ENCODE measurements at regions not wholly inside any gene's neighbourhood (a gene's known extent, or its start where the extent isn't known, plus 50 kb on each side); places are given as distances from the start of the nearest gene placed in this dataset.
"Not testable (repeated sequence)": the region's sequence is repeated elsewhere in the genome, so short reads cannot be mapped to it uniquely, and the experiment has no call there.

- H3K27me3 ChIP-seq (ENCODE audit: control insufficient read depth, low read length) = no peaks in the 10 kb centered on the region
- no peak for TF ChIP-seq EZH2phosphoT487 (IDR thresholded peaks at IDR 0.05; ENCODE audit: borderline replicate concordance, low read length)
- H3K9me2 ChIP-seq (replicated peaks; ENCODE audit: control insufficient read depth, low read length) = no peaks in the 10 kb centered on the region
- H3K9me3 ChIP-seq (ENCODE audit: control insufficient read depth, insufficient read depth, low read length) = no peaks in the 10 kb centered on the region
- no peak overlapping the region for H3K4me2 ChIP-seq (ENCODE audit: low read length)
- no peaks in the 10 kb centered on the region for H3K79me2 ChIP-seq (ENCODE audit: control insufficient read depth, low read length)
- H3K27ac ChIP-seq (ENCODE audit: low read depth, low read length) = no peak overlapping the region
- H3K4me3 ChIP-seq (ENCODE audit: low read length) = no peak overlapping the region
- no peaks in the 10 kb centered on the region for H3K4me1 ChIP-seq (ENCODE audit: control insufficient read depth, low read length)
- H3F3A ChIP-seq (ENCODE audit: control insufficient read depth, insufficient read depth) = no peaks in the 10 kb centered on the region
- no peaks in the 10 kb centered on the region for H4K20me1 ChIP-seq (ENCODE audit: control insufficient read depth, insufficient read depth, low read depth, low read length)
- no peaks in the 10 kb centered on the region for H3K36me3 ChIP-seq (ENCODE audit: control insufficient read depth, low read length)
These were observed 246.1 kb upstream of the CHORDC1 start for GRCh38 chr11:90468923-90469322.

- no peaks in the 10 kb centered on the region for H3K9me2 ChIP-seq (replicated peaks; ENCODE audit: control insufficient read depth, low read length)
- H4K20me1 ChIP-seq (ENCODE audit: control insufficient read depth, insufficient read depth, low read depth, low read length) = no peaks in the 10 kb centered on the region
- no peak for TF ChIP-seq CTCF (IDR thresholded peaks at IDR 0.05; ENCODE audit: low read depth, low read length, poor library complexity, severe bottlenecking)
- no peak for TF ChIP-seq EZH2phosphoT487 (IDR thresholded peaks at IDR 0.05; ENCODE audit: borderline replicate concordance, low read length)
- no peaks in the 10 kb centered on the region for H3F3A ChIP-seq (ENCODE audit: control insufficient read depth, insufficient read depth)
- no peaks in the 10 kb centered on the region for H3K9me3 ChIP-seq (ENCODE audit: control insufficient read depth, insufficient read depth, low read length)
- no peaks in the 10 kb centered on the region for H3K27me3 ChIP-seq (ENCODE audit: control insufficient read depth, low read length)
- no peaks in the 10 kb centered on the region for H3K4me1 ChIP-seq (ENCODE audit: control insufficient read depth, low read length)
- no peaks in the 10 kb centered on the region for H3K36me3 ChIP-seq (ENCODE audit: control insufficient read depth, low read length)
- no peak overlapping the region for H3K4me3 ChIP-seq (ENCODE audit: low read length)
- no peak overlapping the region for H3K4me2 ChIP-seq (ENCODE audit: low read length)
- H3K79me2 ChIP-seq (ENCODE audit: control insufficient read depth, low read length) = no peaks in the 10 kb centered on the region
- no peak overlapping the region for H3K27ac ChIP-seq (ENCODE audit: low read depth, low read length)
These were observed 242.7 kb upstream of the CHORDC1 start for GRCh38 chr11:90465553-90465952.

- not testable (repeated sequence) for H3K4me2 ChIP-seq (ENCODE audit: low read length)
These were observed 232.6 kb upstream of the CHORDC1 start for GRCh38 chr11:90455347-90455920.

GRCh38 chr11:90453525-90453924, 230.7 kb upstream of the CHORDC1 start:
- Histone ChIP-seq H3F3A (ENCODE audit: control insufficient read depth, insufficient read depth) (no peaks in the 10 kb centered on the region), H3K9me2 (replicated peaks; ENCODE audit: control insufficient read depth, low read length) (no peaks in the 10 kb centered on the region), H3K27ac (ENCODE audit: low read depth, low read length) (no peak overlapping the region)

More at GRCh38 chr11:90455347-90455920, 232.6 kb upstream of the CHORDC1 start:
- not testable (repeated sequence) for H3K36me3 ChIP-seq (ENCODE audit: control insufficient read depth, low read length); H3K27ac ChIP-seq (ENCODE audit: low read depth, low read length); H3K79me2 ChIP-seq (ENCODE audit: control insufficient read depth, low read length); H4K20me1 ChIP-seq (ENCODE audit: control insufficient read depth, insufficient read depth, low read depth, low read length); H3K4me3 ChIP-seq (ENCODE audit: low read length); H3F3A ChIP-seq (ENCODE audit: control insufficient read depth, insufficient read depth); H3K9me2 ChIP-seq (replicated peaks; ENCODE audit: control insufficient read depth, low read length); H3K9me3 ChIP-seq (ENCODE audit: control insufficient read depth, insufficient read depth, low read length); H3K27me3 ChIP-seq (ENCODE audit: control insufficient read depth, low read length); H3K4me1 ChIP-seq (ENCODE audit: control insufficient read depth, low read length)

More at GRCh38 chr11:90453525-90453924, 230.7 kb upstream of the CHORDC1 start:
- no peaks in the 10 kb centered on the region for H4K20me1 ChIP-seq (ENCODE audit: control insufficient read depth, insufficient read depth, low read depth, low read length)
- no peaks in the 10 kb centered on the region for H3K36me3 ChIP-seq (ENCODE audit: control insufficient read depth, low read length)
- TF ChIP-seq CTCF (IDR thresholded peaks at IDR 0.05; ENCODE audit: low read depth, low read length, poor library complexity, severe bottlenecking) (no peak), EZH2phosphoT487 (IDR thresholded peaks at IDR 0.05; ENCODE audit: borderline replicate concordance, low read length) (no peak)
- H3K9me3 ChIP-seq (ENCODE audit: control insufficient read depth, insufficient read depth, low read length) = no peaks in the 10 kb centered on the region
- no peaks in the 10 kb centered on the region; the same call in 1 of the 2 replicates for H3K4me1 ChIP-seq (ENCODE audit: control insufficient read depth, low read length)
- H3K79me2 ChIP-seq (ENCODE audit: control insufficient read depth, low read length) = no peaks in the 10 kb centered on the region
- H3K27me3 ChIP-seq (ENCODE audit: control insufficient read depth, low read length) = no peaks in the 10 kb centered on the region
- H3K4me2 ChIP-seq (ENCODE audit: low read length) = no peak overlapping the region
- no peak overlapping the region for H3K4me3 ChIP-seq (ENCODE audit: low read length)

All from DOHH2 (cell line).